ENCODE measurements at regions not wholly inside any gene's neighbourhood (a gene's known extent, or its start where the extent isn't known, plus 50 kb on each side); places are given as distances from the start of the nearest gene placed in this dataset.

DNA sequence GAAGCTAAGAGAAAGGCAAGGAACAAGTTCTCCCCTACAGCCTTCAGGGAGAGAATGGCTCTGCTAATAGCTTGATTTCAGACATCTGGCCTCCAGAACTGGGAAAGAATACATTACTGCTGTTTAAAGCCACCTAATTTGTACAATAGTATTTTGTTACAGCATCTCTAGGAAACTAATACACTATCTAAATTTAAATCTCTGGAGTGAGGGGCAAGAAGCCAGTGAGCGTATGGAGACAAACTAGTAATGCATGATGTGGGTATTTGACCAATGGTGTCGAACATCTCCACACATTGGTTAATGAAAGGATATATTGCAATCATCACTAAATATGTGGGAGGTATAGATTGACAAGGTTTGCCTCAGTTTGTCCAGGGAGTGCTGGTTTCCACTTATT is 451.5 kb downstream of the EPM2A start:
- TF ChIP-seq POLR2A (IDR thresholded peaks at IDR 0.05) = no peak
- TF ChIP-seq, protein P1, sequence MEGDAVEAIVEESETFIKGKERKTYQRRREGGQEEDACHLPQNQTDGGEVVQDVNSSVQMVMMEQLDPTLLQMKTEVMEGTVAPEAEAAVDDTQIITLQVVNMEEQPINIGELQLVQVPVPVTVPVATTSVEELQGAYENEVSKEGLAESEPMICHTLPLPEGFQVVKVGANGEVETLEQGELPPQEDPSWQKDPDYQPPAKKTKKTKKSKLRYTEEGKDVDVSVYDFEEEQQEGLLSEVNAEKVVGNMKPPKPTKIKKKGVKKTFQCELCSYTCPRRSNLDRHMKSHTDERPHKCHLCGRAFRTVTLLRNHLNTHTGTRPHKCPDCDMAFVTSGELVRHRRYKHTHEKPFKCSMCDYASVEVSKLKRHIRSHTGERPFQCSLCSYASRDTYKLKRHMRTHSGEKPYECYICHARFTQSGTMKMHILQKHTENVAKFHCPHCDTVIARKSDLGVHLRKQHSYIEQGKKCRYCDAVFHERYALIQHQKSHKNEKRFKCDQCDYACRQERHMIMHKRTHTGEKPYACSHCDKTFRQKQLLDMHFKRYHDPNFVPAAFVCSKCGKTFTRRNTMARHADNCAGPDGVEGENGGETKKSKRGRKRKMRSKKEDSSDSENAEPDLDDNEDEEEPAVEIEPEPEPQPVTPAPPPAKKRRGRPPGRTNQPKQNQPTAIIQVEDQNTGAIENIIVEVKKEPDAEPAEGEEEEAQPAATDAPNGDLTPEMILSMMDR (IDR thresholded peaks at IDR 0.05) = no peak
- no peak for TF ChIP-seq POLR2AphosphoS5 (IDR thresholded peaks at IDR 0.05)

All from upper lobe of left lung (tissue), 4 donors.